Adrenal gland (tissue), 9 donors: ENCODE measurements at regions not wholly inside any gene's neighbourhood (a gene's known extent, or its start where the extent isn't known, plus 50 kb on each side); places are given as distances from the start of the nearest gene placed in this dataset.

ENCODE experiments used
- DNase-seq, 7 donors: peaks; one replicate each; pipeline ENCODE4 v3.0.0-alpha.2; 2019 to 2020
- H3K27ac ChIP-seq, 5 donors: fragments of 200-600 bp; sonication (generic) in 4 of 5; 1 replicate in 3 of 5; 2 replicates in 2 of 5; pipeline versions ENCODE4 v1.5.1 to v1.8.0; 2016 to 2020; ENCODE audit warnings: mild to moderate bottlenecking in 1 of 5
- H3K27me3 ChIP-seq: fragments of 200-600 bp; 2 replicates; pipeline ENCODE4 v1.8.0; 2021
- H3K36me3 ChIP-seq, 2 donors: fragments of 200-600 bp; replicated peaks in 1 of 2; 1 replicate in 1 of 2; 2 replicates in 1 of 2; pipeline versions ENCODE4 v1.5.1 to v1.8.0; 2018 to 2022
- H3K4me1 ChIP-seq, 2 donors: fragments of 200-600 bp; replicated peaks in 1 of 2; 1 replicate in 1 of 2; 2 replicates in 1 of 2; pipeline versions ENCODE4 v1.5.1 to v1.8.0; 2018 to 2021
- H3K4me3 ChIP-seq, 4 donors: fragments of 200-600 bp; sonication (generic) in 3 of 4; one replicate each; pipeline ENCODE4 v1.5.1; 2016 to 2018
- H3K9me3 ChIP-seq, 3 donors: fragments of 200-600 bp; sonication (generic) in 1 of 3; replicated peaks in 1 of 3; 1 replicate in 2 of 3; 2 replicates in 1 of 3; pipeline versions ENCODE4 v1.5.1 to v1.8.0; 2016 to 2021
- POLR2A ChIP-seq, 2 donors: fragments of 450-650 bp; IDR thresholded peaks; one replicate each; pipeline ENCODE4 v1.6.1; 2017; ENCODE audit warnings: antibody characterized with exemption in 2 of 2, mild to moderate bottlenecking in 2 of 2, moderate library complexity in 1 of 2
- WGBS, 4 donors: extraction: QIAGEN DNeasy Blood & Tissue Kit in 2 of 4; methylation state at CpG; one replicate each; pipeline versions ENCODE4 v1.1.5 to v1.1.7; 2013 to 2017; 5-methylcytosine and 5-hydroxymethylcytosine counted together
- intact Hi-C, 2 donors: fragments of 100-400 bp; cut with DNase I; formaldehyde crosslinking; loops; one replicate each; pipeline versions ENCODE4 v1.14.1 to v1.15.0; 2022 to 2023
- TF ChIP-seq, protein P1 (sequence below), 6 experiments: fragments of 450-650 bp in 4 of 6; fragments of 200-600 bp in 2 of 6; sonication (generic) in 1 of 6; IDR thresholded peaks; 1 replicate in 5 of 6; 2 replicates in 1 of 6; pipeline versions ENCODE4 v1.5.1 to v1.8.0; 2016 to 2021; ENCODE audit warnings: antibody characterized with exemption in 6 of 6, mild to moderate bottlenecking in 2 of 6, moderate library complexity in 1 of 6
- donor health status: healthy with polysubstance abuse.
- donor health status: Bipolar disorder and iron deficiency.
- donor health status: DM: yes; HTN: yes; CAD: no.
- donor health status: DM: no; HTN: no; CAD: no.
- donor health status: DM: no; HTN: no; CAD: no.

DNA sequence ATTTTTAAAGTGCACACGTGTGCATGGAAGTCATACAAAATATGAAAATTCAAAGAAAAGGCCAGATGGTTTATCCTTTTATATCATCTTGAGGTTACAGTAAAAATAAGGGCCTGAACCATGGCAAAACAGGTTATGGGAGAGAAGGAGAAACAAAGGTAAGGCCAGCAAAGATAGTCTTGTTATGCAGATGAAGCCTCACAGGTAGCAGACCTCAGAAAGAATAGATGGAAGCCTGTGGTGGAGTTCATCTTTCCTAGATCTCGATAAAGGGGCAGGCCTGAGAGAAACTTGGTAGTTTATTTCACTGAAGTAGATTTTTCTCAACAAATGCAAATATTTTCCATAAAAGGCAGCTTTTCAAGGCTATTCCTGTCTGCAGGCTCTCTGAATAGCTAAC is 693.8 kb downstream of the KHDRBS2 start:
- no peak overlapping the region for H3K4me3 ChIP-seq
- no peaks in the 10 kb centered on the region for H3K27me3 ChIP-seq
- no peaks in the 10 kb centered on the region for H3K4me1 ChIP-seq
- H3K36me3 ChIP-seq = no peaks in the 10 kb centered on the region
- no peak overlapping the region for H3K27ac ChIP-seq
- intact Hi-C loops = no loop called here
- DNase-seq = no peak
- TF ChIP-seq, protein P1, sequence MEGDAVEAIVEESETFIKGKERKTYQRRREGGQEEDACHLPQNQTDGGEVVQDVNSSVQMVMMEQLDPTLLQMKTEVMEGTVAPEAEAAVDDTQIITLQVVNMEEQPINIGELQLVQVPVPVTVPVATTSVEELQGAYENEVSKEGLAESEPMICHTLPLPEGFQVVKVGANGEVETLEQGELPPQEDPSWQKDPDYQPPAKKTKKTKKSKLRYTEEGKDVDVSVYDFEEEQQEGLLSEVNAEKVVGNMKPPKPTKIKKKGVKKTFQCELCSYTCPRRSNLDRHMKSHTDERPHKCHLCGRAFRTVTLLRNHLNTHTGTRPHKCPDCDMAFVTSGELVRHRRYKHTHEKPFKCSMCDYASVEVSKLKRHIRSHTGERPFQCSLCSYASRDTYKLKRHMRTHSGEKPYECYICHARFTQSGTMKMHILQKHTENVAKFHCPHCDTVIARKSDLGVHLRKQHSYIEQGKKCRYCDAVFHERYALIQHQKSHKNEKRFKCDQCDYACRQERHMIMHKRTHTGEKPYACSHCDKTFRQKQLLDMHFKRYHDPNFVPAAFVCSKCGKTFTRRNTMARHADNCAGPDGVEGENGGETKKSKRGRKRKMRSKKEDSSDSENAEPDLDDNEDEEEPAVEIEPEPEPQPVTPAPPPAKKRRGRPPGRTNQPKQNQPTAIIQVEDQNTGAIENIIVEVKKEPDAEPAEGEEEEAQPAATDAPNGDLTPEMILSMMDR (IDR thresholded peaks at IDR 0.05) = no peak
- TF ChIP-seq POLR2A (IDR thresholded peaks at IDR 0.05) = no peak
- 70 to 91% (median 85%) methylated on average over 2 of the region's 2 CpGs for WGBS, 4 donors
- H3K9me3 ChIP-seq = no peaks in the 10 kb centered on the region

DNA sequence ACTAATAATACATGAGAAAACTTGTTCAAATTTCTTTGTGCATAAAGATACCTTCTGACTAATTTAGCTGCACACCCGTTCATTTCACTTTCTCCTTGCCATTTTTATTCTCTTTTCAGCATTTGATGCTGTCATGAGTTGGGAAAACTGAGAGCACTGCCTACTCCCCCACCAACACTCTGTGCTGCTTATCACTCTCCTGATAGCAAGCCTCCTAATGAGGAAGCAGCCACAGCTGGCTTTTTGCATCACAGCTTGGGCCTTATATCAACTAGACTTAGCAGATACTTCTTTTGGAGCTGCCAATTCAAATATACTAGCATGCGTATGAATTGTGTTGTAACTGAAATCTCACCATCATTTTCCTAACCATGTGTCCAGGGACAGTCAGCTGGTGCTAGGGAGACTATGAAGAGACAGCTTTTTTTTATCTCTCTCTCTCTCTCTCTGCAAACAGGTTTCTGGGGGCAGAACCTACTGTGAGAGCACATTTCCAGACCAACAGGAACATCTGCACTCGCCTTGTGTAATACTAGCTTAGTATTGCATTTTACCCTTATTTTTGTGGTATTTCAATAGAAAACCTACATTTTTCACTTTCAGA is 699.0 kb downstream of the KHDRBS2 start:
- DNase-seq = no peak
- no peak for TF ChIP-seq POLR2A (IDR thresholded peaks at IDR 0.05)
- TF ChIP-seq, protein P1 (IDR thresholded peaks at IDR 0.05) = no peak
- H3K36me3 ChIP-seq = no peaks in the 10 kb centered on the region
- intact Hi-C loops = no loop called here
- H3K4me1 ChIP-seq = no peaks in the 10 kb centered on the region
- no peaks in the 10 kb centered on the region for H3K27me3 ChIP-seq
- no peak overlapping the region for H3K4me3 ChIP-seq
- no peak overlapping the region for H3K27ac ChIP-seq
- no peaks in the 10 kb centered on the region for H3K9me3 ChIP-seq
- 73 to 87% (median 75%) methylated on average over 3 of the region's 3 CpGs for WGBS, 4 donors

DNA sequence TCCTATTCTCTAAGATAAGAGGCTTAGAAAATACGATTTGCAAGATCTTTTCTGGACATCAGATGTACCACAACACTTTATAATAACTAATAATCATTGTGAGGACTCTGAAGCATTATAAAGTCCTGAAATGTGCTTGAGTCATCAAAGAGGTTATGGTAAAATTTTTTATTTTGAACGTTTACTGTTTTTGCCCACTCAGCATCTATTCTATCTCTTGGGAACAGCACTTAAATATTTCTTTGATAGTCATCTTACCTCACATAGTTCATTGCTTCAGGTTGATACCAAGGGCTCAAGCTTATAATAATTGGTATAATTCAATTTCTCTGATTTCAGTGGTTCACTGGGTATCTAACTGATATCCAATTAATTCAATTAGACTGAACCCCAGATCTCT is 700.5 kb downstream of the KHDRBS2 start:
- Histone ChIP-seq H3K9me3 (no peaks in the 10 kb centered on the region), H3K4me3 (no peak overlapping the region), H3K36me3 (no peaks in the 10 kb centered on the region), H3K4me1 (no peaks in the 10 kb centered on the region), H3K27me3 (no peaks in the 10 kb centered on the region), H3K27ac (no peak overlapping the region)
- WGBS, 4 donors = 0 to 30% (median 0%) methylated on average over 2 of the region's 2 CpGs
- intact Hi-C loops = no loop called here
- DNase-seq = no peak
- no peak for TF ChIP-seq POLR2A (IDR thresholded peaks at IDR 0.05)
- TF ChIP-seq, protein P1 (IDR thresholded peaks at IDR 0.05) = no peak

DNA sequence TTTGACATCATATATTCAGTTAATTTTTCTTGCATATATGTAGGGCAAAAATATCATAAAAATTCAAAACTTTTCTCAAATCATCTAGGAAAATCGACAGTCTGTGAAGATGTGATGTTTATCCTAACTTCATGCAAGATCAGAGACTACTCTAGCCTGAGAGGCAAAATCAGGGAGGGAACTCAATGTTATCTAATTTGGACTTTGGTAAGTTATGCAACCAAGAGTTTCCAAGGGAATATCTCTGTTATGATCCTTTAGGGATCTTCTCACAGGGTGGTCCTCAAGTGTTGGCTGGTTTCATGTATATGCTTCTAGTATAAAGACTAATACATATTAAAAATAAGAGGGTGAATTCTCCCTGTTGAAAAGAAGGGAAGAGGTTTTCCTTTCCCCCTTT is 723.9 kb downstream of the KHDRBS2 start:
- no peaks in the 10 kb centered on the region for H3K9me3 ChIP-seq
- intact Hi-C loops = no loop called here
- no peak overlapping the region for H3K27ac ChIP-seq
- no peaks in the 10 kb centered on the region for H3K27me3 ChIP-seq
- no peak overlapping the region for H3K4me3 ChIP-seq
- WGBS, 4 donors = 57 to 80% (median 66%) methylated on average over 1 of the region's 1 CpG
- DNase-seq = no peak
- no peaks in the 10 kb centered on the region for H3K4me1 ChIP-seq
- TF ChIP-seq, protein P1 (IDR thresholded peaks at IDR 0.05) = no peak
- no peak for TF ChIP-seq POLR2A (IDR thresholded peaks at IDR 0.05)
- H3K36me3 ChIP-seq = no peaks in the 10 kb centered on the region
